ENCODE measurements at regions not wholly inside any gene's neighbourhood (a gene's known extent, or its start where the extent isn't known, plus 50 kb on each side); places are given as distances from the start of the nearest gene placed in this dataset.

DNA sequence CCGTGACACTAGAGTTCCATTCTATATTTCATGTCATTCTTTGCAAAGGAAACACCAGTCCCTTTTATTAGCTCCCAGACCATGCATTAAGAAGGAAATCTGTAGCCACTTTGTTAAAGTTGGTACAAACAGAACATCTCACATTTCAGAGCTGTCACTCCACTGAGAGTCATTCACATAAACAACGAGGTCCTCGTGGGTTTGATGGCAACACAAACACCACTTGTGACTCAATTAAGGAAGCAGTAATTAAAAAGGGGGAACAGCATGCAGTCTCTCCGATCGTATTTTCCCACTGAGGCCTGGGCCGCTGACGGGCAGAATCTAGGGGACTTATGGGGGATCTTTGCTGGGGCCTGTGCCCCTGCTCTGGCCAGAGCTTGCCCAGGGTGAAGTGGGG, 94.2 kb upstream of the ZNF618 start:
- TF ChIP-seq POLR2A (IDR thresholded peaks at IDR 0.05; ENCODE audit: control extremely low read depth in 1 of 2, low read depth in 2 of 2, low read length in 2 of 2), result no peak
- TF ChIP-seq CTCF (IDR thresholded peaks at IDR 0.05; ENCODE audit: control extremely low read depth in 1 of 3, insufficient read depth in 1 of 3, low read depth in 1 of 3, low read length in 3 of 3), result no peak
- no peak for TF ChIP-seq JUN (IDR thresholded peaks at IDR 0.05; ENCODE audit: low read depth, low read length)
- TF ChIP-seq SIX5 (IDR thresholded peaks at IDR 0.05; ENCODE audit: low read depth, low read length), result no peak
- no peak for TF ChIP-seq HDAC2 (IDR thresholded peaks at IDR 0.05; ENCODE audit: borderline replicate concordance in 1 of 2, low read depth in 2 of 2, low read length in 2 of 2)
- no peak for TF ChIP-seq ATF2 (IDR thresholded peaks at IDR 0.05; ENCODE audit: low read length)
- no peak for TF ChIP-seq TAF1 (IDR thresholded peaks at IDR 0.05; ENCODE audit: low read depth, low read length)
- no peak for TF ChIP-seq POLR2AphosphoS5 (IDR thresholded peaks at IDR 0.05; ENCODE audit: low read depth, low read length)
- TF ChIP-seq SRF (IDR thresholded peaks at IDR 0.05; ENCODE audit: low read depth, low read length), result no peak
- no peak for TF ChIP-seq EZH2 (IDR thresholded peaks at IDR 0.05; ENCODE audit: low read depth, low read length, severe bottlenecking)
- TF ChIP-seq, protein P1, sequence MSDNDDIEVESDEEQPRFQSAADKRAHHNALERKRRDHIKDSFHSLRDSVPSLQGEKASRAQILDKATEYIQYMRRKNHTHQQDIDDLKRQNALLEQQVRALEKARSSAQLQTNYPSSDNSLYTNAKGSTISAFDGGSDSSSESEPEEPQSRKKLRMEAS (IDR thresholded peaks at IDR 0.05), result no peak
- no peak for TF ChIP-seq RFX5 (IDR thresholded peaks at IDR 0.05; ENCODE audit: borderline replicate concordance, low read depth, low read length)
